Nephron progenitor cell (in vitro differentiated cells): ENCODE measurements at regions not wholly inside any gene's neighbourhood (a gene's known extent, or its start where the extent isn't known, plus 50 kb on each side); places are given as distances from the start of the nearest gene placed in this dataset.

Experiments used
- DNase-seq: peaks from one replicate; pipeline ENCODE4 v3.0.0; 2021
- H3K27ac Mint-ChIP-seq: 2 replicates; pipeline ENCODE4 v1.8.0; 2021; ENCODE audit warnings: mild to moderate bottlenecking, moderate library complexity, mixed read lengths
- H3K27me3 Mint-ChIP-seq: 2 replicates; pipeline ENCODE4 v1.8.0; 2021; ENCODE audit warnings: mild to moderate bottlenecking, low read depth, mixed read lengths; ENCODE audit not compliant: poor library complexity
- H3K36me3 Mint-ChIP-seq: 2 replicates; pipeline ENCODE4 v1.8.0; 2021; ENCODE audit warnings: low read depth, mixed read lengths
- H3K4me1 Mint-ChIP-seq: 2 replicates; pipeline ENCODE4 v1.8.0; 2021; ENCODE audit warnings: mixed read lengths
- H3K4me3 Mint-ChIP-seq: 2 replicates; pipeline ENCODE4 v1.8.0; 2021; ENCODE audit warnings: mild to moderate bottlenecking, moderate library complexity, mixed read lengths
- H3K9me3 Mint-ChIP-seq: 2 replicates; pipeline ENCODE4 v1.8.0; 2021; ENCODE audit warnings: mild to moderate bottlenecking, moderate library complexity, mixed read lengths
- CTCF ChIP-seq: fragments of 200-600 bp; sonication (generic); IDR thresholded peaks from 2 replicates; pipeline ENCODE4 v1.5.0; 2021; ENCODE audit warnings: antibody characterized with exemption

GRCh38 chr7:131689662-131690234 lies 133.3 kb upstream of the PODXL start:
- Mint-ChIP-seq H3K4me1 (peaks cover 21% of the 10 kb centered on the region), H3K36me3 (no peaks in the 10 kb centered on the region), H3K27ac (no peak overlapping the region), H3K27me3 (peaks cover 73% of the 10 kb centered on the region), H3K9me3 (no peaks in the 10 kb centered on the region), H3K4me3 (no peak overlapping the region)
- DNase-seq, result no peak
- TF ChIP-seq CTCF, result no peak

- Mint-ChIP-seq H3K4me1 (peaks cover 21% of the 10 kb centered on the region), H3K27me3 (peaks cover 68% of the 10 kb centered on the region), H3K27ac (no peak overlapping the region), H3K4me3 (no peak overlapping the region), H3K36me3 (no peaks in the 10 kb centered on the region), H3K9me3 (no peaks in the 10 kb centered on the region)
- peak; percentile 87 for DNase-seq
- peak; percentile 95 for TF ChIP-seq CTCF
Measured at GRCh38 chr7:131688738-131689661, 132.6 kb upstream of the PODXL start.

GRCh38 chr7:131687296-131687695 lies 130.9 kb upstream of the PODXL start:
- no peaks in the 10 kb centered on the region for H3K9me3 Mint-ChIP-seq
- TF ChIP-seq CTCF, result no peak
- H3K27ac Mint-ChIP-seq, result no peak overlapping the region
- peaks cover 19% of the 10 kb centered on the region for H3K4me1 Mint-ChIP-seq
- no peak overlapping the region for H3K4me3 Mint-ChIP-seq
- DNase-seq, result no peak
- H3K27me3 Mint-ChIP-seq, result peaks cover 51% of the 10 kb centered on the region
- no peaks in the 10 kb centered on the region for H3K36me3 Mint-ChIP-seq

- H3K4me3 Mint-ChIP-seq, result no peak overlapping the region
- H3K27me3 Mint-ChIP-seq, result peaks cover 46% of the 10 kb centered on the region
Measured at GRCh38 chr7:131686833-131687232, 130.4 kb upstream of the PODXL start.

DNA sequence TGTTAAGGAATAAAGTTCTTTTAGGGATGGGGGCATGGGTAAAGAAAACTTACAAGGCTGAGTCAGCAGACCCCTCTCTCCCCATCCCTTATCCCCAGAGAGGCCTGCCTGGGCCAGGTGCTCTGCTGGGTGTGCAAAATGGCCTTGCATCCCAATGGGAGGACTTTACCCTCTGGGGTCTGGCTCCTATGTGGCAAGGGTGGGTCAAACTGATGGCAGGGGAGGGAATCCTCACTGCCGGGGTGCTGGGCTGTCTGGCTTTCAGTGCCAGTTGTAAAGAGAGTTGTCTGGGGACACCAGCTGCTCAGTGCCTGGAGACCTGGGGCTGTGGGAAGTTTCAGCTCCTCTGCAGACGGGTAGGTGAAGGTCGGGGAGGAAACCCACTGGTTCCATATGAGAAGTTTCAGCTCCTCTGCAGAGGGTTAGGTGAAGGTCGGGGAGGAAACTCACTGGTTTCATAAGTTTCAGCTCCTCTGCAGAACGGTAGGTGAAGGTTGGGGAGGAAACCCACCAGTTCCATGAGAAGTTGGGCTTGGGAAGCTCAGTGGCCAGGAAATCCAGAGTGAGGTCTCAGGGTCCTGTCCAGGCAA lies 127.2 kb upstream of the PODXL start:
- Mint-ChIP-seq H3K9me3 (peaks cover 12% of the 10 kb centered on the region), H3K27me3 (peaks cover 26% of the 10 kb centered on the region), H3K27ac (no peak overlapping the region), H3K36me3 (no peaks in the 10 kb centered on the region), H3K4me1 (peaks cover 1% of the 10 kb centered on the region), H3K4me3 (no peak overlapping the region)
- TF ChIP-seq CTCF, result no peak
- DNase-seq, result no peak

More at GRCh38 chr7:131686833-131687232, 130.4 kb upstream of the PODXL start:
- Mint-ChIP-seq H3K27ac (no peak overlapping the region), H3K9me3 (no peaks in the 10 kb centered on the region), H3K4me1 (peaks cover 14% of the 10 kb centered on the region), H3K36me3 (no peaks in the 10 kb centered on the region)
- no peak for TF ChIP-seq CTCF
- DNase-seq, result no peak
